Fibroblast of skin of right quadriceps (primary cell): ENCODE measurements at regions not wholly inside any gene's neighbourhood (a gene's known extent, or its start where the extent isn't known, plus 50 kb on each side); places are given as distances from the start of the nearest gene placed in this dataset.
"Not testable (repeated sequence)": the region's sequence is repeated elsewhere in the genome, so short reads cannot be mapped to it uniquely, and the experiment has no call there.

Source experiments
- DNase-seq: peaks from one replicate; pipeline ENCODE4 v3.0.0-alpha.2; 2013

GRCh38 chr6:1445650-1446330 is 56.4 kb downstream of the FOXF2 start:
- DNase-seq: no peak

- no peak for DNase-seq
These were observed 60.5 kb downstream of the FOXF2 start for GRCh38 chr6:1449896-1450295.

GRCh38 chr6:1453024-1453423 is 63.6 kb downstream of the FOXF2 start:
- DNase-seq: no peak

- DNase-seq: not testable (repeated sequence)
These were observed 67.4 kb downstream of the FOXF2 start for GRCh38 chr6:1456816-1457215.

- DNase-seq: peak; percentile 78
These were observed 71.8 kb downstream of the FOXF2 start for GRCh38 chr6:1461207-1461606.

- DNase-seq: no peak
These were observed 72.4 kb downstream of the FOXF2 start for GRCh38 chr6:1461736-1462135.

GRCh38 chr6:1463275-1463674 is 73.9 kb downstream of the FOXF2 start:
- DNase-seq: no peak

GRCh38 chr6:1463751-1464426 is 74.5 kb downstream of the FOXF2 start:
- DNase-seq: no peak

- peak; percentile 28 for DNase-seq
These were observed 75.5 kb downstream of the FOXF2 start for GRCh38 chr6:1464781-1465370.

GRCh38 chr6:1468126-1468525 is 78.8 kb downstream of the FOXF2 start:
- no peak for DNase-seq

- DNase-seq: no peak
These were observed 80.7 kb downstream of the FOXF2 start for GRCh38 chr6:1470040-1470439.

- no peak for DNase-seq
These were observed 83.3 kb downstream of the FOXF2 start for GRCh38 chr6:1472643-1473042.

- DNase-seq: peak; percentile 19
These were observed 83.8 kb downstream of the FOXF2 start for GRCh38 chr6:1473166-1473565.

- no peak for DNase-seq
These were observed 84.2 kb downstream of the FOXF2 start for GRCh38 chr6:1473598-1473997.

- DNase-seq: no peak
These were observed 84.8 kb downstream of the FOXF2 start for GRCh38 chr6:1474205-1474604.

GRCh38 chr6:1475174-1475573 is 85.8 kb downstream of the FOXF2 start:
- DNase-seq: no peak

GRCh38 chr6:1477432-1478090 is 88.2 kb downstream of the FOXF2 start:
- DNase-seq: peak; percentile 67

GRCh38 chr6:1478163-1478826 is 88.9 kb downstream of the FOXF2 start:
- DNase-seq: not testable (repeated sequence)

GRCh38 chr6:1479095-1479494 is 89.7 kb downstream of the FOXF2 start:
- DNase-seq: peak; percentile 87

GRCh38 chr6:1479601-1480221 is 90.3 kb downstream of the FOXF2 start:
- DNase-seq: no peak

- DNase-seq: peak; percentile 68
These were observed 91.9 kb downstream of the FOXF2 start for GRCh38 chr6:1481286-1481685.

GRCh38 chr6:1482381-1483166 is 93.2 kb downstream of the FOXF2 start:
- DNase-seq: no peak
